A549 (cell line): ENCODE measurements at regions not wholly inside any gene's neighbourhood (a gene's known extent, or its start where the extent isn't known, plus 50 kb on each side); places are given as distances from the start of the nearest gene placed in this dataset.

Experiments used
- BHLHE40 ChIP-seq: IDR thresholded peaks from 2 replicates; pipeline ENCODE4 v1.6.1; 2012; ENCODE audit warnings: low read depth, low read length, inconsistent platforms
- CHD2 ChIP-seq: fragments of 150-350 bp; IDR thresholded peaks from 2 replicates; pipeline ENCODE4 v1.6.1; 2014; ENCODE audit warnings: low read length; ENCODE audit not compliant: partially characterized antibody
- CTCF ChIP-seq: fragments of >200 bp; sonication (Bioruptor Twin); formaldehyde crosslinking; IDR thresholded peaks from 3 replicates; pipeline ENCODE4 v1.5.1; 2016
- ELK1 ChIP-seq: fragments of 150-350 bp; IDR thresholded peaks from 2 replicates; pipeline ENCODE4 v1.6.1; 2014; ENCODE audit warnings: low read depth, mild to moderate bottlenecking, low read length
- EP300 ChIP-seq, 2 experiments: fragments of >200 bp; sonication (Bioruptor Twin); formaldehyde crosslinking; IDR thresholded peaks; 2 replicates in 1 of 2; 3 replicates in 1 of 2; pipeline ENCODE4 v1.6.1; 2016 to 2017
- GATA3 ChIP-seq: IDR thresholded peaks from 2 replicates; pipeline ENCODE4 v1.6.1; 2012; ENCODE audit warnings: borderline replicate concordance
- MAX ChIP-seq: IDR thresholded peaks from 2 replicates; pipeline ENCODE4 v1.6.1; 2012
- PBX3 ChIP-seq: IDR thresholded peaks from 2 replicates; pipeline ENCODE4 v1.6.1; 2012
- PHF8 ChIP-seq: fragments of 200-600 bp; sonication (generic); IDR thresholded peaks from 2 replicates; pipeline ENCODE4 v1.6.1; 2016; ENCODE audit warnings: low read depth, mild to moderate bottlenecking, antibody characterized with exemption, moderate library complexity, borderline replicate concordance
- POLR2A ChIP-seq: IDR thresholded peaks from 2 replicates; pipeline ENCODE4 v1.6.1; 2012; ENCODE audit warnings: mild to moderate bottlenecking, low read length
- RAD21 ChIP-seq, 2 experiments: fragments of >200 bp in 1 of 2; sonication (Bioruptor Twin) in 1 of 2; formaldehyde crosslinking in 1 of 2; IDR thresholded peaks in 1 of 2; conservative IDR thresholded peaks in 1 of 2; 2 replicates in 1 of 2; 3 replicates in 1 of 2; pipeline ENCODE4 v1.6.1; 2012 to 2018; ENCODE audit warnings: inconsistent platforms in 1 of 2
- USF2 ChIP-seq: fragments of 450-650 bp; IDR thresholded peaks from 2 replicates; pipeline ENCODE4 v1.6.1; 2014; ENCODE audit warnings: antibody characterized with exemption

- no peak for TF ChIP-seq PHF8
- TF ChIP-seq ELK1: no peak
- TF ChIP-seq MAX: no peak
- no peak for TF ChIP-seq PBX3
- TF ChIP-seq CHD2: no peak
- TF ChIP-seq RAD21 (conservative IDR thresholded peaks at IDR 0.05 in 1 of 2, IDR thresholded peaks at IDR 0.05 in 1 of 2): no peak
- TF ChIP-seq CTCF: no peak
- no peak for TF ChIP-seq GATA3
- no peak for TF ChIP-seq BHLHE40
- no peak for TF ChIP-seq POLR2A
- no peak for TF ChIP-seq EP300 (IDR thresholded peaks at IDR 0.05)
- TF ChIP-seq USF2: no peak
These were observed 182.2 kb downstream of the TTC32 start for GRCh38 chr2:19719540-19719939.
